DOHH2 (cell line): ENCODE measurements at regions not wholly inside any gene's neighbourhood (a gene's known extent, or its start where the extent isn't known, plus 50 kb on each side); places are given as distances from the start of the nearest gene placed in this dataset.

Experiments used
- H3F3A ChIP-seq: fragments of 200-600 bp; sonication (generic), shearing (Covaris generic); 2 replicates; pipeline ENCODE4 v1.6.0; 2016; ENCODE audit warnings: antibody characterized with exemption, mild to moderate bottlenecking; ENCODE audit not compliant: control insufficient read depth, insufficient read depth
- H3K27ac ChIP-seq: fragments of 200-600 bp; sonication (generic); 2 replicates; pipeline ENCODE4 v1.5.1; 2014; ENCODE audit warnings: low read depth, mild to moderate bottlenecking, low read length, moderate library complexity
- H3K27me3 ChIP-seq: fragments of 200-600 bp; sonication (generic); 2 replicates; pipeline ENCODE4 v1.6.1; 2014; ENCODE audit warnings: mild to moderate bottlenecking, low read length, mixed read lengths; ENCODE audit not compliant: control insufficient read depth
- H3K36me3 ChIP-seq: fragments of 200-600 bp; sonication (generic); 2 replicates; pipeline ENCODE4 v1.6.1; 2014; ENCODE audit warnings: mild to moderate bottlenecking, low read length, moderate library complexity, mixed read lengths; ENCODE audit not compliant: control insufficient read depth
- H3K4me1 ChIP-seq: fragments of 200-600 bp; sonication (generic); 2 replicates; pipeline ENCODE4 v1.6.1; 2014; ENCODE audit warnings: mild to moderate bottlenecking, low read length, mixed read lengths; ENCODE audit not compliant: control insufficient read depth
- H3K4me2 ChIP-seq: fragments of 200-600 bp; sonication (generic); 2 replicates; pipeline ENCODE4 v1.6.0; 2014; ENCODE audit warnings: mild to moderate bottlenecking, low read length, moderate library complexity
- H3K4me3 ChIP-seq: fragments of 200-600 bp; sonication (generic); 2 replicates; pipeline ENCODE4 v1.5.1; 2014; ENCODE audit warnings: mild to moderate bottlenecking, low read length, mixed read lengths
- H3K79me2 ChIP-seq: fragments of 200-600 bp; sonication (generic); 2 replicates; pipeline ENCODE4 v1.6.1; 2014; ENCODE audit warnings: mild to moderate bottlenecking, low read length, mixed read lengths; ENCODE audit not compliant: control insufficient read depth
- H3K9me2 ChIP-seq: fragments of 200-600 bp; sonication (generic); replicated peaks from 2 replicates; pipeline ENCODE4 v1.6.1; 2014; ENCODE audit warnings: mild to moderate bottlenecking, low read length, mixed read lengths; ENCODE audit not compliant: control insufficient read depth
- H3K9me3 ChIP-seq: fragments of 200-600 bp; sonication (generic); 2 replicates; pipeline ENCODE4 v1.6.1; 2014; ENCODE audit warnings: antibody characterized with exemption, low read length, mixed read lengths; ENCODE audit not compliant: control insufficient read depth, insufficient read depth
- H4K20me1 ChIP-seq: fragments of 200-600 bp; sonication (generic); 2 replicates; pipeline ENCODE4 v1.6.0; 2014; ENCODE audit warnings: low read depth, mild to moderate bottlenecking, antibody characterized with exemption, low read length, moderate library complexity; ENCODE audit not compliant: control insufficient read depth, insufficient read depth
- EZH2phosphoT487 ChIP-seq: fragments of 200-600 bp; sonication (generic); IDR thresholded peaks from 2 replicates; pipeline ENCODE4 v1.6.1; 2017; ENCODE audit warnings: borderline replicate concordance, mild to moderate bottlenecking, antibody characterized with exemption, low read length, moderate library complexity, mixed read lengths
- TF ChIP-seq, protein P1 (sequence below): fragments of 200-600 bp; sonication (generic); IDR thresholded peaks from one replicate; pipeline ENCODE4 v1.5.1; 2014; ENCODE audit warnings: antibody characterized with exemption, mild to moderate bottlenecking, low read depth, low read length; ENCODE audit not compliant: poor library complexity, severe bottlenecking

GRCh38 chr7:153581419-153581818 is 470.8 kb upstream of the DPP6 start:
- H3K27me3 ChIP-seq: no peaks in the 10 kb centered on the region
- no peaks in the 10 kb centered on the region for H3K9me2 ChIP-seq
- H3K4me1 ChIP-seq: no peaks in the 10 kb centered on the region
- no peaks in the 10 kb centered on the region for H3K79me2 ChIP-seq
- H4K20me1 ChIP-seq: no peaks in the 10 kb centered on the region
- H3K36me3 ChIP-seq: no peaks in the 10 kb centered on the region
- no peak overlapping the region for H3K4me3 ChIP-seq
- no peaks in the 10 kb centered on the region for H3F3A ChIP-seq
- H3K9me3 ChIP-seq: peaks cover 2% of the 10 kb centered on the region; the same call in 1 of the 2 replicates
- no peak overlapping the region for H3K27ac ChIP-seq
- TF ChIP-seq EZH2phosphoT487: no peak
- TF ChIP-seq, protein P1, sequence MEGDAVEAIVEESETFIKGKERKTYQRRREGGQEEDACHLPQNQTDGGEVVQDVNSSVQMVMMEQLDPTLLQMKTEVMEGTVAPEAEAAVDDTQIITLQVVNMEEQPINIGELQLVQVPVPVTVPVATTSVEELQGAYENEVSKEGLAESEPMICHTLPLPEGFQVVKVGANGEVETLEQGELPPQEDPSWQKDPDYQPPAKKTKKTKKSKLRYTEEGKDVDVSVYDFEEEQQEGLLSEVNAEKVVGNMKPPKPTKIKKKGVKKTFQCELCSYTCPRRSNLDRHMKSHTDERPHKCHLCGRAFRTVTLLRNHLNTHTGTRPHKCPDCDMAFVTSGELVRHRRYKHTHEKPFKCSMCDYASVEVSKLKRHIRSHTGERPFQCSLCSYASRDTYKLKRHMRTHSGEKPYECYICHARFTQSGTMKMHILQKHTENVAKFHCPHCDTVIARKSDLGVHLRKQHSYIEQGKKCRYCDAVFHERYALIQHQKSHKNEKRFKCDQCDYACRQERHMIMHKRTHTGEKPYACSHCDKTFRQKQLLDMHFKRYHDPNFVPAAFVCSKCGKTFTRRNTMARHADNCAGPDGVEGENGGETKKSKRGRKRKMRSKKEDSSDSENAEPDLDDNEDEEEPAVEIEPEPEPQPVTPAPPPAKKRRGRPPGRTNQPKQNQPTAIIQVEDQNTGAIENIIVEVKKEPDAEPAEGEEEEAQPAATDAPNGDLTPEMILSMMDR: no peak
- H3K4me2 ChIP-seq: no peak overlapping the region

DNA sequence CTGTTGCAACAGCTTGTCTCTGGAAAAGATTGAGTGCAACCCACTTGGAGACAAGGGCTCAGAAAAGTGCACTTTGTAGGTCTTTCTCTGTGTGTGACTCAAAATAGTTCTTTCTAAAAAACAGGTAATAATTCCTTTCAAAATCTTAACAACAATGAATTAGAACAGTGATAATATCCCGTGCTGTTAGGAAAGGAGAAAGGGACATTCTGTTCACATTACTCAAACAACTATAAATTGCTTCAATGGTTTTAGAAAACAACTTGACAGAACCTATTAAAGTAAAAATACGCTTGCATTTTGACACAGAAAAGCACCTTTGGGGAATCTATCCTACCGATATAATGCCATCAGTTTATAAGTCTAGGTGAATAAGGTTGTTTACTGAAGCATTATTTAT is 468.1 kb upstream of the DPP6 start:
- no peaks in the 10 kb centered on the region for H3K27me3 ChIP-seq
- no peak for TF ChIP-seq EZH2phosphoT487
- TF ChIP-seq, protein P1: no peak
- H3K79me2 ChIP-seq: no peaks in the 10 kb centered on the region
- H3K4me1 ChIP-seq: no peaks in the 10 kb centered on the region
- H3K4me2 ChIP-seq: no peak overlapping the region
- no peaks in the 10 kb centered on the region for H3K9me2 ChIP-seq
- H4K20me1 ChIP-seq: no peaks in the 10 kb centered on the region
- no peak overlapping the region for H3K27ac ChIP-seq
- no peaks in the 10 kb centered on the region for H3K9me3 ChIP-seq
- no peak overlapping the region for H3K4me3 ChIP-seq
- H3F3A ChIP-seq: no peaks in the 10 kb centered on the region
- no peaks in the 10 kb centered on the region for H3K36me3 ChIP-seq

DNA sequence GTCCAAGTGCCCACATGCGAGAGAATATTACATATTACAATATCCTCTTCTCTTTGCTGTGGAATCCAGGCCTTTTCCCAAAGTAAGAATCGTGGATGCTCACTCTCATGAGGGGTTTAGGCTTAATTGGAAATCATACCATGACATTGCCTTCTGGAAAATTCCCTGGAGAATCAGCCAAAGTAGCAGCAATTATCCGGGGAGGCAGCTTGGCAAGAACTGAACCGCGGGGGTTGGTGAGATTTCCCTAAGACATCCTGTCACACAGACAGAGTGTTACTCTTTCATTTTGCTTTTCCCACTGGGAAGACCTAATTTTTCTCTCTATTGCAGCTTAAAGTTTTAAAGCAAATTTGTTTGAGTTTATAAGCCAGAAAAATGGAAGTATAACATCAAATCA is 463.6 kb upstream of the DPP6 start:
- Histone ChIP-seq H3K4me3 (no peak overlapping the region), H3K79me2 (no peaks in the 10 kb centered on the region), H3F3A (no peaks in the 10 kb centered on the region), H3K9me2 (no peaks in the 10 kb centered on the region), H4K20me1 (no peaks in the 10 kb centered on the region), H3K9me3 (no peaks in the 10 kb centered on the region), H3K36me3 (no peaks in the 10 kb centered on the region), H3K27me3 (no peaks in the 10 kb centered on the region), H3K4me2 (no peak overlapping the region), H3K27ac (no peak overlapping the region), H3K4me1 (no peaks in the 10 kb centered on the region)
- TF ChIP-seq EZH2phosphoT487: no peak
- TF ChIP-seq, protein P1: no peak

GRCh38 chr7:153590136-153590535 is 462.1 kb upstream of the DPP6 start:
- Histone ChIP-seq H3K9me2 (no peaks in the 10 kb centered on the region), H3K27me3 (no peaks in the 10 kb centered on the region), H3K9me3 (no peaks in the 10 kb centered on the region), H3K36me3 (no peaks in the 10 kb centered on the region), H3K27ac (no peak overlapping the region), H3K4me2 (no peak overlapping the region), H3F3A (no peaks in the 10 kb centered on the region), H3K79me2 (no peaks in the 10 kb centered on the region), H3K4me1 (no peaks in the 10 kb centered on the region), H3K4me3 (no peak overlapping the region), H4K20me1 (no peaks in the 10 kb centered on the region)
- no peak for TF ChIP-seq EZH2phosphoT487
- TF ChIP-seq, protein P1: no peak
